SU-DHL-6 (cell line): ENCODE measurements at regions not wholly inside any gene's neighbourhood (a gene's known extent, or its start where the extent isn't known, plus 50 kb on each side); places are given as distances from the start of the nearest gene placed in this dataset.
"Not testable (repeated sequence)": the region's sequence is repeated elsewhere in the genome, so short reads cannot be mapped to it uniquely, and the experiment has no call there.

Source experiments
- CTCF ChIP-seq: fragments of 200-600 bp; sonication (generic); IDR thresholded peaks from one replicate; pipeline ENCODE4 v1.5.1; 2017; ENCODE audit warnings: antibody characterized with exemption, mild to moderate bottlenecking, low read length, moderate library complexity; ENCODE audit not compliant: insufficient read depth, poor library complexity, severe bottlenecking
- EZH2phosphoT487 ChIP-seq: fragments of 200-600 bp; sonication (generic), shearing (Covaris generic); conservative IDR thresholded peaks from 2 replicates; pipeline ENCODE4 v1.6.1; 2018; ENCODE audit warnings: mild to moderate bottlenecking, antibody characterized with exemption, low read length, moderate library complexity, mixed read lengths

GRCh38 chr11:15365286-15365685 lies 250.6 kb downstream of the INSC start:
- not testable (repeated sequence) for TF ChIP-seq CTCF, EZH2phosphoT487
